ENCODE measurements at regions not wholly inside any gene's neighbourhood (a gene's known extent, or its start where the extent isn't known, plus 50 kb on each side); places are given as distances from the start of the nearest gene placed in this dataset.

GRCh38 chr2:19300961-19301360 is 57.5 kb downstream of the OSR1 start:
- no peak for DNase-seq (ENCODE audit: low read depth, low spot score)
- no peak overlapping the region for H3K27ac ChIP-seq

GRCh38 chr2:19299522-19299921 is 58.9 kb downstream of the OSR1 start:
- H3K27ac ChIP-seq = no peak overlapping the region
- DNase-seq (ENCODE audit: low read depth, low spot score) = no peak

GRCh38 chr2:19299032-19299431 is 59.4 kb downstream of the OSR1 start:
- H3K27ac ChIP-seq = no peak overlapping the region
- DNase-seq (ENCODE audit: low read depth, low spot score) = no peak

GRCh38 chr2:19297716-19298115 is 60.7 kb downstream of the OSR1 start:
- no peak overlapping the region for H3K27ac ChIP-seq
- DNase-seq (ENCODE audit: low read depth, low spot score) = no peak

- no peak overlapping the region for H3K27ac ChIP-seq
- DNase-seq (ENCODE audit: low read depth, low spot score) = no peak
Observed at GRCh38 chr2:19295998-19296502, 62.4 kb downstream of the OSR1 start.

- no peak overlapping the region for H3K27ac ChIP-seq
- DNase-seq (ENCODE audit: low read depth, low spot score) = no peak
Observed at GRCh38 chr2:19292007-19292406, 66.4 kb downstream of the OSR1 start.

GRCh38 chr2:19288291-19288690 is 70.1 kb downstream of the OSR1 start:
- DNase-seq (ENCODE audit: low read depth, low spot score) = no peak

GRCh38 chr2:19287324-19287723 is 71.1 kb downstream of the OSR1 start:
- DNase-seq (ENCODE audit: low read depth, low spot score) = no peak
- no peak overlapping the region for H3K27ac ChIP-seq

More at GRCh38 chr2:19288291-19288690, 70.1 kb downstream of the OSR1 start:
- H3K27ac ChIP-seq = no peak overlapping the region

- no peak for DNase-seq (ENCODE audit: low read depth, low spot score)
- no peak overlapping the region for H3K27ac ChIP-seq
Observed at GRCh38 chr2:19282305-19282704, 76.1 kb downstream of the OSR1 start.

GRCh38 chr2:19274439-19274838 is 84.0 kb downstream of the OSR1 start:
- no peak for DNase-seq (ENCODE audit: low read depth, low spot score)
- H3K27ac ChIP-seq = no peak overlapping the region

- DNase-seq (ENCODE audit: low read depth, low spot score) = no peak
- no peak overlapping the region for H3K27ac ChIP-seq
Observed at GRCh38 chr2:19272941-19273470, 85.4 kb downstream of the OSR1 start.

GRCh38 chr2:19272039-19272438 is 86.4 kb downstream of the OSR1 start:
- H3K27ac ChIP-seq = no peak overlapping the region
- no peak for DNase-seq (ENCODE audit: low read depth, low spot score)

- H3K27ac ChIP-seq = no peak overlapping the region
- DNase-seq (ENCODE audit: low read depth, low spot score) = no peak
Observed at GRCh38 chr2:19264852-19265251, 93.6 kb downstream of the OSR1 start.

GRCh38 chr2:19262150-19262549 is 96.3 kb downstream of the OSR1 start:
- H3K27ac ChIP-seq = no peak overlapping the region
- no peak for DNase-seq (ENCODE audit: low read depth, low spot score)

GRCh38 chr2:19261061-19261460 is 97.4 kb downstream of the OSR1 start:
- DNase-seq (ENCODE audit: low read depth, low spot score) = no peak
- H3K27ac ChIP-seq = no peak overlapping the region

GRCh38 chr2:19256121-19256601 is 102.3 kb downstream of the OSR1 start:
- H3K27ac ChIP-seq = peak overlapping the region; percentile 70
- DNase-seq (ENCODE audit: low read depth, low spot score) = peak; percentile 68

GRCh38 chr2:19255481-19255880 is 102.9 kb downstream of the OSR1 start:
- peak overlapping the region; percentile 70 for H3K27ac ChIP-seq
- DNase-seq (ENCODE audit: low read depth, low spot score) = no peak

- H3K27ac ChIP-seq = no peak overlapping the region
- DNase-seq (ENCODE audit: low read depth, low spot score) = no peak
Observed at GRCh38 chr2:19251554-19251953, 106.9 kb downstream of the OSR1 start.

GRCh38 chr2:19250906-19251305 is 107.5 kb downstream of the OSR1 start:
- DNase-seq (ENCODE audit: low read depth, low spot score) = no peak
- H3K27ac ChIP-seq = no peak overlapping the region

GRCh38 chr2:19247186-19247585 is 111.2 kb downstream of the OSR1 start:
- DNase-seq (ENCODE audit: low read depth, low spot score) = no peak
- H3K27ac ChIP-seq = no peak overlapping the region

- no peak for DNase-seq (ENCODE audit: low read depth, low spot score)
- H3K27ac ChIP-seq = no peak overlapping the region
Observed at GRCh38 chr2:19246496-19246895, 111.9 kb downstream of the OSR1 start.

Measured in epithelial cell of prostate (primary cell).